Stomach (tissue), 4 donors: ENCODE measurements at regions not wholly inside any gene's neighbourhood (a gene's known extent, or its start where the extent isn't known, plus 50 kb on each side); places are given as distances from the start of the nearest gene placed in this dataset.

ENCODE experiments used
- CTCF ChIP-seq, 7 experiments: fragments of 450-650 bp in 4 of 7; fragments of 200-600 bp in 3 of 7; sonication (generic) in 3 of 7; IDR thresholded peaks; one replicate each; pipeline ENCODE4 v1.5.1; 2016 to 2019; ENCODE audit warnings: antibody characterized with exemption in 7 of 7, control low read depth in 2 of 7, mild to moderate bottlenecking in 1 of 7
- POLR2AphosphoS5 ChIP-seq, 3 donors: sonication (generic); formaldehyde crosslinking; IDR thresholded peaks; one replicate each; pipeline ENCODE4 v1.6.1; 2016; ENCODE audit warnings: antibody characterized with exemption in 3 of 3

GRCh38 chr2:147521936-147522335 is 322.9 kb upstream of the ACVR2A start:
- TF ChIP-seq POLR2AphosphoS5 (IDR thresholded peaks at IDR 0.05) (no peak), CTCF (IDR thresholded peaks at IDR 0.05) (no peak)
